HCT116 (cell line): ENCODE measurements at regions not wholly inside any gene's neighbourhood (a gene's known extent, or its start where the extent isn't known, plus 50 kb on each side); places are given as distances from the start of the nearest gene placed in this dataset.

ENCODE experiments used
- ATAC-seq: fragments of 200-7000 bp; cut with Tn5 transposase; 2 replicates; pipeline ENCODE4 v1.9.1; 2020; ENCODE audit warnings: mild to moderate bottlenecking, moderate library complexity
- BruUV-seq: library from RNA; stranded (reverse); fragments of 400-500 nt; replicated peaks from 2 replicates; lab custom pipeline; 2021; lab: Mats Ljungman, UMichigan
- CTCF ChIA-PET: fragments of 300-600 bp; sonication (Branson Sonifier 250); formaldehyde crosslinking; loops from one replicate; lab custom pipeline; 2021; ENCODE audit warnings: antibody characterized with exemption; lab: Charles Lee
- POLR2A ChIA-PET: fragments of 300-600, 350-600 bp; sonication (Branson Sonifier 250); formaldehyde crosslinking; loops from one replicate; lab custom pipeline; 2021; ENCODE audit warnings: antibody characterized with exemption; lab: Charles Lee
- RAD21 ChIA-PET, 2 experiments: fragments of 300-600 bp; sonication (Branson Sonifier 250); formaldehyde crosslinking; loops; one replicate each; lab custom pipeline; 2023; ENCODE audit warnings: low total read pairs in 2 of 2; ENCODE audit not compliant: uncharacterized antibody in 2 of 2, unreplicated experiment in 2 of 2, low non-redundant PET in 1 of 2; lab: Charles Lee
- DNase-seq: peaks from one replicate; pipeline ENCODE4 v3.0.0-alpha.2; 2010; ENCODE audit warnings: low read depth, low spot score
- H2AFZ ChIP-seq: fragments of 200-600 bp; shearing (Covaris generic), sonication (generic); 2 replicates; pipeline ENCODE4 v1.6.1; 2017; ENCODE audit warnings: low read depth, mixed run types, mixed read lengths, antibody characterized with exemption, low read length; ENCODE audit not compliant: poor library complexity, severe bottlenecking
- H3K27ac ChIP-seq: 2 replicates; pipeline ENCODE4 v1.5.1; 2012; ENCODE audit warnings: low read depth, low read length
- H3K27me3 ChIP-seq: fragments of 200-600 bp; sonication (generic); 2 replicates; pipeline ENCODE4 v1.6.1; 2016; ENCODE audit warnings: mixed run types, low read length, mixed read lengths; ENCODE audit not compliant: insufficient read depth
- H3K36me3 ChIP-seq, 2 experiments: fragments of 200-500 bp in 1 of 2; fragments of 200-600 bp in 1 of 2; sonication (Bioruptor generic) in 1 of 2; sonication (generic) in 1 of 2; 2 replicates each; pipeline versions ENCODE4 v1.5.1 to v1.6.1; 2014 to 2016; ENCODE audit warnings: low read length in 2 of 2, inconsistent platforms in 1 of 2, mixed read lengths in 1 of 2, mixed run types in 1 of 2; ENCODE audit not compliant: insufficient read depth in 2 of 2, control insufficient read depth in 1 of 2
- H3K4me1 ChIP-seq, 2 experiments: fragments of 200-600 bp in 1 of 2; sonication (generic) in 1 of 2; 2 replicates each; pipeline versions ENCODE4 v1.5.1 to v1.6.1; 2012 to 2017; ENCODE audit warnings: low read length in 2 of 2, inconsistent platforms in 1 of 2, mild to moderate bottlenecking in 1 of 2, mixed read lengths in 1 of 2, mixed run types in 1 of 2, moderate library complexity in 1 of 2; ENCODE audit not compliant: insufficient read depth in 2 of 2, control insufficient read depth in 1 of 2
- H3K4me2 ChIP-seq: fragments of 200-600 bp; sonication (generic); 2 replicates; pipeline ENCODE4 v1.6.1; 2017; ENCODE audit warnings: mixed run types, low read length, mixed read lengths
- H3K4me3 ChIP-seq, 2 experiments: fragments of 200-600 bp in 1 of 2; sonication (generic) in 1 of 2; replicated peaks in 1 of 2; 2 replicates each; pipeline ENCODE4 v1.5.1; 2011 to 2016; ENCODE audit warnings: low read length in 2 of 2, control low read depth in 1 of 2, low read depth in 1 of 2, mild to moderate bottlenecking in 1 of 2, mixed read lengths in 1 of 2, mixed run types in 1 of 2
- H3K79me2 ChIP-seq: fragments of 200-600 bp; sonication (generic); 2 replicates; pipeline ENCODE4 v1.6.1; 2017; ENCODE audit warnings: mild to moderate bottlenecking, mixed run types, low read length, moderate library complexity, mixed read lengths; ENCODE audit not compliant: insufficient read depth
- H3K9ac ChIP-seq: fragments of 200-600 bp; sonication (generic); 2 replicates; pipeline ENCODE4 v1.6.1; 2016; ENCODE audit warnings: low read length, mixed read lengths
- H3K9me2 ChIP-seq: fragments of 200-600 bp; sonication (generic), shearing (Covaris generic); 2 replicates; pipeline ENCODE4 v1.6.1; 2017; ENCODE audit warnings: mixed run types, mild to moderate bottlenecking, moderate library complexity; ENCODE audit not compliant: insufficient read depth
- H3K9me3 ChIP-seq, 2 experiments: fragments of 200-500 bp in 1 of 2; fragments of 200-600 bp in 1 of 2; sonication (Bioruptor generic) in 1 of 2; sonication (generic) in 1 of 2; 2 replicates each; pipeline ENCODE4 v1.6.1; 2014 to 2017; ENCODE audit warnings: low read length in 2 of 2, mixed read lengths in 2 of 2, inconsistent platforms in 1 of 2, low read depth in 1 of 2, mild to moderate bottlenecking in 1 of 2, mixed run types in 1 of 2, moderate library complexity in 1 of 2; ENCODE audit not compliant: control insufficient read depth in 1 of 2, insufficient read depth in 1 of 2
- H4K20me1 ChIP-seq: fragments of 200-600 bp; sonication (generic), shearing (Covaris generic); 2 replicates; pipeline ENCODE4 v1.6.1; 2017; ENCODE audit warnings: mixed run types, mild to moderate bottlenecking, moderate library complexity; ENCODE audit not compliant: insufficient read depth
- ATF3 ChIP-seq: IDR thresholded peaks from 2 replicates; pipeline ENCODE4 v1.6.1; 2012
- CBX3 ChIP-seq: IDR thresholded peaks from 2 replicates; pipeline ENCODE4 v1.6.1; 2012; ENCODE audit warnings: low read depth
- CEBPB ChIP-seq: IDR thresholded peaks from 2 replicates; pipeline ENCODE4 v1.6.1; 2012; ENCODE audit warnings: low read depth
- EZH2phosphoT487 ChIP-seq: fragments of 200-600 bp; IDR thresholded peaks from 2 replicates; pipeline ENCODE4 v1.6.1; 2018; ENCODE audit warnings: antibody characterized with exemption, borderline replicate concordance
- JUND ChIP-seq: IDR thresholded peaks from 2 replicates; pipeline ENCODE4 v1.6.1; 2012
- POLR2A ChIP-seq: IDR thresholded peaks from 2 replicates; pipeline ENCODE4 v1.7.0; 2011; ENCODE audit warnings: borderline replicate concordance; ENCODE audit not compliant: insufficient read depth, insufficient read length; ENCODE audit errors: extremely low read depth
- POLR2AphosphoS5 ChIP-seq: IDR thresholded peaks from 2 replicates; pipeline ENCODE4 v1.6.1; 2011; ENCODE audit warnings: mild to moderate bottlenecking, low read depth, low read length, moderate library complexity
- SIN3A ChIP-seq: IDR thresholded peaks from 2 replicates; pipeline ENCODE4 v1.6.1; 2012; ENCODE audit warnings: low read depth
- SP1 ChIP-seq: IDR thresholded peaks from 2 replicates; pipeline ENCODE4 v1.6.1; 2012; ENCODE audit warnings: low read depth
- SRF ChIP-seq: IDR thresholded peaks from 2 replicates; pipeline ENCODE4 v1.6.1; 2012; ENCODE audit warnings: low read depth
- TCF7L2 ChIP-seq: IDR thresholded peaks from 2 replicates; pipeline ENCODE4 v1.7.0; 2011; ENCODE audit warnings: borderline replicate concordance, inconsistent platforms; ENCODE audit not compliant: insufficient read depth, insufficient read length; ENCODE audit errors: extremely low read depth
- ZBTB33 ChIP-seq: IDR thresholded peaks from 2 replicates; pipeline ENCODE4 v1.6.1; 2011; ENCODE audit warnings: mild to moderate bottlenecking, low read length, moderate library complexity; ENCODE audit not compliant: insufficient replicate concordance; ENCODE audit errors: extremely low read depth
- ZFX ChIP-seq: fragments of 450-650 bp; IDR thresholded peaks from 2 replicates; pipeline ENCODE4 v1.6.1; 2017
- ZNF274 ChIP-seq: fragments of 200-500 bp; sonication (Bioruptor generic); IDR thresholded peaks from 2 replicates; pipeline ENCODE4 v1.6.1; 2014; ENCODE audit warnings: mild to moderate bottlenecking, low read depth, low read length, inconsistent platforms
- intact Hi-C: fragments of 100-400 bp; cut with micrococcal nuclease; formaldehyde crosslinking; loops from 2 replicates; pipeline ENCODE4 v1.10.0; 2022

- no peak for TF ChIP-seq ZNF274
- TF ChIP-seq SRF = no peak
These were observed 118.2 kb downstream of the CDC5L start (continued) for GRCh38 chr6:44505751-44506150.

- intact Hi-C loops = no loop called here
- H3K4me3 ChIP-seq = no peak overlapping the region
- no peaks in the 10 kb centered on the region for H4K20me1 ChIP-seq
- H3K27ac ChIP-seq = no peak overlapping the region
- no peaks in the 10 kb centered on the region for H3K4me1 ChIP-seq
- no peak overlapping the region for H3K4me2 ChIP-seq
- no peaks in the 10 kb centered on the region for H3K9me2 ChIP-seq
- DNase-seq = no peak
- no peaks in the 10 kb centered on the region for H3K27me3 ChIP-seq
- ChIA-PET RAD21 (no interaction called here), CTCF (no interaction called here)
- no peak for ATAC-seq
- no peak overlapping the region for H2AFZ ChIP-seq
- H3K9me3 ChIP-seq = no peaks in the 10 kb centered on the region
- no TSS peak for BruUV-seq
- H3K36me3 ChIP-seq = no peaks in the 10 kb centered on the region
- TF ChIP-seq POLR2AphosphoS5 (no peak), EZH2phosphoT487 (no peak), CBX3 (no peak), SIN3A (no peak), CEBPB (no peak), ZBTB33 (no peak), POLR2A (no peak), ATF3 (no peak), SP1 (no peak), TCF7L2 (no peak), ZFX (no peak), JUND (no peak)
- TF ChIP-seq, all 23 proteins: peak for 0
- POLR2A ChIA-PET = no interaction called here
- Histone ChIP-seq H3K9ac (no peak overlapping the region), H3K79me2 (no peaks in the 10 kb centered on the region)
These were observed 119.5 kb downstream of the CDC5L start for GRCh38 chr6:44507014-44507413.
